ENCODE measurements at regions not wholly inside any gene's neighbourhood (a gene's known extent, or its start where the extent isn't known, plus 50 kb on each side); places are given as distances from the start of the nearest gene placed in this dataset.

GRCh38 chr1:4072481-4073153 lies 172.5 kb upstream of the C1orf174 start:
- H2AK5ac ChIP-seq (ENCODE audit: low read depth, low read length) = no peak overlapping the region
- H2AFZ ChIP-seq (replicated peaks; ENCODE audit: low read length, poor library complexity) = no peak overlapping the region
- no peak overlapping the region for H2BK5ac ChIP-seq (ENCODE audit: low read depth, low read length, poor library complexity, severe bottlenecking)
- dilution Hi-C loops (cut with HindIII; ENCODE audit: low sequenced_read_pairs, unreplicated experiment) (no loop called here), in situ Hi-C loops (cut with MboI; ENCODE audit: low sequenced_read_pairs) (no loop called here), intact Hi-C loops (cut with micrococcal nuclease) (no loop called here)
- no peak overlapping the region for H3K27ac ChIP-seq (ENCODE audit: insufficient read depth, low read length)
- H3K14ac ChIP-seq (replicated peaks; ENCODE audit: low read depth, low read length) = no peak overlapping the region
- H3K18ac ChIP-seq (ENCODE audit: low read depth, low read length) = no peak overlapping the region
- H3K4ac ChIP-seq (ENCODE audit: low read depth, low read length) = no peak overlapping the region
- no peak overlapping the region for H2BK120ac ChIP-seq (ENCODE audit: low read depth, low read length)
- CTCF ChIA-PET = no interaction called here
- H3K23ac ChIP-seq (ENCODE audit: low read depth, low read length) = no peak overlapping the region
- H3K4me2 ChIP-seq (ENCODE audit: low read depth, low read length) = no peak overlapping the region
- no peak overlapping the region for H3K56ac ChIP-seq (ENCODE audit: extremely low read depth, insufficient read depth, low read length)
- DNase-seq (no peak), ATAC-seq (ENCODE audit: low read depth) (no peak)
- no peak overlapping the region for H2BK20ac ChIP-seq (ENCODE audit: low read depth, low read length)
- H3K79me1 ChIP-seq (ENCODE audit: low read depth in 1 of 2, low read length in 2 of 2) = no peaks in the 10 kb centered on the region
- POLR2A ChIA-PET (ENCODE audit: unreplicated experiment) = no interaction called here
- no peak overlapping the region for H3K4me3 ChIP-seq (ENCODE audit: insufficient read depth, low read depth, low read length)
- no peaks in the 10 kb centered on the region for H4K20me1 ChIP-seq (ENCODE audit: insufficient read depth, low read length)
- H3K4me1 ChIP-seq (ENCODE audit: control insufficient read depth, insufficient read depth, low read length) = no peaks in the 10 kb centered on the region
- H4K91ac ChIP-seq (ENCODE audit: insufficient read depth, low read depth, low read length) = no peak overlapping the region
- no peak overlapping the region for H2BK15ac ChIP-seq (ENCODE audit: low read depth, low read length)
- no peak overlapping the region for H3K9ac ChIP-seq (ENCODE audit: low read depth, low read length)
- peaks cover 41% of the 10 kb centered on the region for H3K9me3 ChIP-seq (ENCODE audit: control insufficient read depth, insufficient read depth, low read length)
- TF ChIP-seq NFE2L2 (IDR thresholded peaks at IDR 0.05; ENCODE audit: low read depth, low read length) (no peak), RCOR1 (IDR thresholded peaks at IDR 0.05; ENCODE audit: insufficient replicate concordance, low read length) (no peak), FOS (IDR thresholded peaks at IDR 0.05; ENCODE audit: low read depth, low read length) (no peak), POLR2A (IDR thresholded peaks at IDR 0.05; ENCODE audit: low read depth, low read length) (no peak)
- TF ChIP-seq, protein P1, sequence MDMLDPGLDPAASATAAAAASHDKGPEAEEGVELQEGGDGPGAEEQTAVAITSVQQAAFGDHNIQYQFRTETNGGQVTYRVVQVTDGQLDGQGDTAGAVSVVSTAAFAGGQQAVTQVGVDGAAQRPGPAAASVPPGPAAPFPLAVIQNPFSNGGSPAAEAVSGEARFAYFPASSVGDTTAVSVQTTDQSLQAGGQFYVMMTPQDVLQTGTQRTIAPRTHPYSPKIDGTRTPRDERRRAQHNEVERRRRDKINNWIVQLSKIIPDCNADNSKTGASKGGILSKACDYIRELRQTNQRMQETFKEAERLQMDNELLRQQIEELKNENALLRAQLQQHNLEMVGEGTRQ (IDR thresholded peaks at IDR 0.05; ENCODE audit: low read depth, low read length) = no peak
- H4K5ac ChIP-seq (ENCODE audit: low read depth, low read length) = no peak overlapping the region
- no TSS peak for BruUV-seq (replicated peaks)
- H3K9me1 ChIP-seq (ENCODE audit: insufficient read depth, low read length) = no peaks in the 10 kb centered on the region
- no peak overlapping the region for H4K8ac ChIP-seq (ENCODE audit: low read depth in 2 of 2, low read length in 2 of 2)
- WGBS, 2 experiments (ENCODE audit: extremely low coverage in 2 of 2, insufficient read length in 1 of 2) = 45% methylated on average over 5 of the region's 14 CpGs; no CpG with 5 or more reads in 1 of the 2 experiments
- no peaks in the 10 kb centered on the region for H3K36me3 ChIP-seq (ENCODE audit: control insufficient read depth, insufficient read depth, low read length)
- no peaks in the 10 kb centered on the region for H3K27me3 ChIP-seq (ENCODE audit: control insufficient read depth, insufficient read depth, low read length)
- H2AK9ac ChIP-seq (replicated peaks; ENCODE audit: low read depth, low read length, poor library complexity) = no peak overlapping the region
